Body of pancreas (tissue), 4 donors: ENCODE measurements at regions not wholly inside any gene's neighbourhood (a gene's known extent, or its start where the extent isn't known, plus 50 kb on each side); places are given as distances from the start of the nearest gene placed in this dataset.

Experiments used
- ATAC-seq: fragments of 150-250 bp; one replicate; pipeline ENCODE4 v1.9.1; 2016
- DNase-seq, 4 donors: peaks; one replicate each; pipeline ENCODE4 v3.0.0-alpha.2; 2019
- H3K27ac ChIP-seq, 4 donors: fragments of 200-600 bp; sonication (generic); 1 replicate in 3 of 4; 2 replicates in 1 of 4; pipeline versions ENCODE4 v1.5.1 to v1.6.1; 2016 to 2019; ENCODE audit warnings: mild to moderate bottlenecking in 1 of 4, mixed read lengths in 1 of 4, moderate library complexity in 1 of 4
- H3K27me3 ChIP-seq, 2 donors: fragments of 200-600 bp; sonication (generic); one replicate each; pipeline ENCODE4 v1.6.0; 2016; ENCODE audit warnings: mild to moderate bottlenecking in 1 of 2
- H3K36me3 ChIP-seq, 2 donors: fragments of 200-600 bp; sonication (generic); replicated peaks in 1 of 2; 2 replicates each; pipeline ENCODE4 v1.5.1; 2016; ENCODE audit warnings: low read depth in 2 of 2; ENCODE audit not compliant: insufficient read depth in 1 of 2
- H3K4me1 ChIP-seq: fragments of 200-600 bp; sonication (generic); one replicate; pipeline ENCODE4 v1.6.0; 2016
- H3K4me3 ChIP-seq, 2 donors: fragments of 200-600 bp; sonication (generic); 1 replicate in 1 of 2; 2 replicates in 1 of 2; pipeline ENCODE4 v1.5.1; 2016 to 2019
- H3K9me3 ChIP-seq, 3 donors: fragments of 200-600 bp; sonication (generic); 1 replicate in 2 of 3; 2 replicates in 1 of 3; pipeline ENCODE4 v1.5.1; 2016
- POLR2A ChIP-seq, 3 donors: fragments of 450-650 bp; IDR thresholded peaks; one replicate each; pipeline ENCODE4 v1.6.1; 2016; ENCODE audit warnings: antibody characterized with exemption in 3 of 3, mild to moderate bottlenecking in 2 of 3
- WGBS, 2 donors: methylation state at CpG; one replicate each; pipeline ENCODE4 v1.1.5; 2017; 5-methylcytosine and 5-hydroxymethylcytosine counted together
- intact Hi-C: fragments of 100-400 bp; cut with DNase I; formaldehyde crosslinking; loops from one replicate; pipeline ENCODE4 v1.15.1; 2023
- TF ChIP-seq, protein P1 (sequence below), 7 experiments: fragments of 450-650 bp in 4 of 7; fragments of 200-600 bp in 3 of 7; sonication (generic) in 3 of 7; IDR thresholded peaks; one replicate each; pipeline ENCODE4 v1.5.1; 2016 to 2019; ENCODE audit warnings: antibody characterized with exemption in 7 of 7

DNA sequence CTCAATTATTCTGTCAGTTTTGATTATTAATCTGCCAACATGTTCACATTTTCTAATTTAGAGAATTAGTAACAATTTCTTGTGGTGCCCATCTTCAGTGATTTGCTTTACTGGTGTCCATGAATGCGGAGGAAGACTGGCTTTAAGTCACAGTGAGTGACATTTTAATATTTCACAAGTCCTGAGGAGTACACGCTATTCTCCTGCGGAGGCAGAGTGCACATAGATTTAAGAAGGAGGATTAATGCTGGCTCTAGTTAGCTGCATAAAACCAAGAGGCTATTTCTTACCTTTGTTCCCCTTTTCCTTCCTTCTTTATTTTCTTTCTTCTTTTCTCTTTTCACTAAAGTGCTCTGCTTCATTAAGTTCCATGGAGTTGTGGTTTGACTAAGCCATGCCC is 495.2 kb upstream of the IGFBP7 start:
- no peaks in the 10 kb centered on the region for H3K4me1 ChIP-seq
- WGBS, 2 donors, result 83 to 87% methylated on average over 3 of the region's 3 CpGs
- no peaks in the 10 kb centered on the region for H3K9me3 ChIP-seq
- H3K36me3 ChIP-seq, result no peaks in the 10 kb centered on the region
- no peak overlapping the region for H3K27ac ChIP-seq
- H3K27me3 ChIP-seq, result no peaks in the 10 kb centered on the region
- ATAC-seq (no peak), DNase-seq (no peak)
- TF ChIP-seq, protein P1, sequence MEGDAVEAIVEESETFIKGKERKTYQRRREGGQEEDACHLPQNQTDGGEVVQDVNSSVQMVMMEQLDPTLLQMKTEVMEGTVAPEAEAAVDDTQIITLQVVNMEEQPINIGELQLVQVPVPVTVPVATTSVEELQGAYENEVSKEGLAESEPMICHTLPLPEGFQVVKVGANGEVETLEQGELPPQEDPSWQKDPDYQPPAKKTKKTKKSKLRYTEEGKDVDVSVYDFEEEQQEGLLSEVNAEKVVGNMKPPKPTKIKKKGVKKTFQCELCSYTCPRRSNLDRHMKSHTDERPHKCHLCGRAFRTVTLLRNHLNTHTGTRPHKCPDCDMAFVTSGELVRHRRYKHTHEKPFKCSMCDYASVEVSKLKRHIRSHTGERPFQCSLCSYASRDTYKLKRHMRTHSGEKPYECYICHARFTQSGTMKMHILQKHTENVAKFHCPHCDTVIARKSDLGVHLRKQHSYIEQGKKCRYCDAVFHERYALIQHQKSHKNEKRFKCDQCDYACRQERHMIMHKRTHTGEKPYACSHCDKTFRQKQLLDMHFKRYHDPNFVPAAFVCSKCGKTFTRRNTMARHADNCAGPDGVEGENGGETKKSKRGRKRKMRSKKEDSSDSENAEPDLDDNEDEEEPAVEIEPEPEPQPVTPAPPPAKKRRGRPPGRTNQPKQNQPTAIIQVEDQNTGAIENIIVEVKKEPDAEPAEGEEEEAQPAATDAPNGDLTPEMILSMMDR (IDR thresholded peaks at IDR 0.05), result no peak
- TF ChIP-seq POLR2A (IDR thresholded peaks at IDR 0.05), result no peak
- H3K4me3 ChIP-seq, result no peak overlapping the region
- intact Hi-C loops, result no loop called here

DNA sequence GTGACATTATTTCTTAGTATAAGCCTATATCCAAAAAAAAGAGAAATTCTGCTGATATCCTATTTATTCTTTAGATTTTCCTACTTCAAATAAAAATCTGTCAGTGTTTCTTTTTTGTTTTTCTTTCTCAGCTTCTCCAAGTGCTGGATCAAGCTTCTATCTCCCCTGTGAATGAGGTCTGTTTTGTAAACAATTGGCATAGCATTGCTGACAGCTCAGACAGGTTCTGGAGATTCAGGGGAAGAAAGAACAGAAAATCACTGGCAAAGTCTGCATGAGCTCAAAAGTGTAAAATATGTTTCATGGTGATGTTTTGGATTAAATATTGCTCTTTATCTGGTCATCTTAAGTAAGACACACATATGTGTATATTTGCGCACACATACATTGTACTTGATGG is 492.0 kb upstream of the IGFBP7 start:
- Histone ChIP-seq H3K4me1 (no peaks in the 10 kb centered on the region), H3K4me3 (no peak overlapping the region), H3K27ac (no peak overlapping the region), H3K27me3 (no peaks in the 10 kb centered on the region), H3K9me3 (no peaks in the 10 kb centered on the region), H3K36me3 (no peaks in the 10 kb centered on the region)
- 91 to 94% methylated on average over 1 of the region's 1 CpG for WGBS, 2 donors
- no peak for ATAC-seq
- intact Hi-C loops, result no loop called here
- no peak for DNase-seq
- no peak for TF ChIP-seq POLR2A (IDR thresholded peaks at IDR 0.05)
- TF ChIP-seq, protein P1 (IDR thresholded peaks at IDR 0.05), result no peak

DNA sequence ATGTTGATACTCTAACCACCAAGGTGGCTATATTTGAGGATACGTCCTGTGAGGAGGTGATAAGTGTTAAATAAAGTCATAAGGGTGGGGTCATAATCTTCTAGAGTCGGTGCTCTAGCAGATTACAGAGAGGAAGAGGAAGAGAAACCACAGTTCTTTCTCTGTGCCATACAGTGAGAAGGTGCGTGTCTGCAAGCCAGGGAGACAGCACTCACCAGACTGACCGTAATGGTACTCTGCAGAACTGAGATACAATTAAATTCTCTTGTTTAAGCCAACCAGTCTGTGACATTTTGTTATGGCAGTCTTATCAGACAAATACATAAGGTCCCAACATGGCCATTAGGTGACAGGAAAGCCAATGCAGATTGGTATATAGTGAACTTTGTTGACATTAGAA is 480.9 kb upstream of the IGFBP7 start:
- Histone ChIP-seq H3K27me3 (no peaks in the 10 kb centered on the region), H3K27ac (no peak overlapping the region), H3K9me3 (no peaks in the 10 kb centered on the region), H3K36me3 (no peaks in the 10 kb centered on the region), H3K4me3 (no peak overlapping the region), H3K4me1 (no peaks in the 10 kb centered on the region)
- TF ChIP-seq, protein P1 (IDR thresholded peaks at IDR 0.05), result no peak
- TF ChIP-seq POLR2A (IDR thresholded peaks at IDR 0.05), result no peak
- intact Hi-C loops, result no loop called here
- ATAC-seq, result no peak
- DNase-seq, result no peak
- 47 to 54% methylated on average over 4 of the region's 4 CpGs for WGBS, 2 donors

DNA sequence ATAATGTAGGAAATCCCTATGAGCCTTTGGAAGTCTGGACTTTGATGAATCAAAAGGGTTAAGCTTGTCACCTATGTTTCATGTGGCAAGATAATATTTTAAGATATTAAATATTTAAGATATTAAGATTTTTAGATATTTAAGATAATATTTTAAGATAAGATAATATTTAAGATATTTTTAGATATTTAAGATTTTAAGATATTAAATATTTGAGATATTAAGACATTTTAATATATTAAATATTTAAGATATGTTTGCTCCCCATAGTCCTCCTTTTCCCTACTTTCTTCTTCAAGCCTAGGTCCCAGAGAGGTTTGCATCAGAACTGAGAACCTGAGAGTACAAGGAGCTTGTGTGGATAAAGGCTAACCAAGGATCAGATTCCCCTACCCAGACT is 478.4 kb upstream of the IGFBP7 start:
- Histone ChIP-seq H3K27ac (no peak overlapping the region), H3K27me3 (no peaks in the 10 kb centered on the region), H3K4me3 (no peak overlapping the region), H3K36me3 (no peaks in the 10 kb centered on the region), H3K9me3 (no peaks in the 10 kb centered on the region), H3K4me1 (no peaks in the 10 kb centered on the region)
- DNase-seq (no peak), ATAC-seq (no peak)
- TF ChIP-seq POLR2A (IDR thresholded peaks at IDR 0.05), result no peak
- TF ChIP-seq, protein P1 (IDR thresholded peaks at IDR 0.05), result no peak
- intact Hi-C loops, result no loop called here

DNA sequence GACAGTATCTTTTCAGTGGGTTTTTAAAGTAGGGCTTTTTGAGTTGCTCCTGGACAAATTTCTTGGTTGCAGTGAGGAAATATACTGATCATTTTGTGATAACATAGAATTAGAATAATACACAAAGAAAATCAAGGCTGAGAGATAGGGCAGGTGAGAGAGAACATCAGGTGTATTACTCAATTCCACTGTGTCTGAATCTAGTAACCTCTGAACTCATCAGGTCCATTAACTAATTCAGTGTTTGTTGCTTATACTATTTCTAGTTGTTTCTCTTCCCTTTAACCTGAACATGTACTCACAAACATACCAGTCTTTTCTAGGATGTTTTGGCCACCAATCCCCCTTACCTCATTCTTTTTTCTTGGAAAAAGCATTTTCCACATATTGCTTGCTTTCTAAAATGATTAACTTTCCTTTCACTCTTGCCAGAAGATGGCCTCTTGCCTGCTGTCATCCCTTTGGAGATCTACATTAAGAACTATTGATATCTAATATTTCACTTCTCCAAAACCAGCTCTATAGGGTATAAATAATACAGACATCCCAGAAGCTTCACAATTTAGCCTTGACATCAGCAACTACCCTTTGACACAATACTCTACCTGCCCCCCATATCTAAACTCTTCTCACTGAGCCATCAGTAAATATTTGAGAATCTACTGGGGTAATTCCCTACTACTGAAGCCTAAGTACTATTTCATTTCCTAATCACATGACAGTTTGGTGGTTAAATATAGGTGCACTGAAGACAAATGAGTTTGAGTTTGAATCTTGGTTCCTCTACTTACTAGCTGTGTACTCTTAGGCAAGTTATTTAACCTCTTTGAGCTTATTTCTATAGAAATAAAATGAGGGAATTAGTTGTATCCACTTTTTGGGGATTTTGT is 470.8 kb upstream of the IGFBP7 start:
- TF ChIP-seq, protein P1 (IDR thresholded peaks at IDR 0.05), result no peak
- no peak for TF ChIP-seq POLR2A (IDR thresholded peaks at IDR 0.05)
- DNase-seq, result no peak
- no peak for ATAC-seq

More for the DNA sequence above, 470.8 kb upstream of the IGFBP7 start:
- Histone ChIP-seq H3K27ac (no peak overlapping the region), H3K4me3 (no peak overlapping the region), H3K4me1 (no peaks in the 10 kb centered on the region), H3K27me3 (no peaks in the 10 kb centered on the region), H3K9me3 (no peaks in the 10 kb centered on the region), H3K36me3 (no peaks in the 10 kb centered on the region)
- intact Hi-C loops, result no loop called here
